Glomerular visceral epithelial cell (primary cell): ENCODE measurements at regions not wholly inside any gene's neighbourhood (a gene's known extent, or its start where the extent isn't known, plus 50 kb on each side); places are given as distances from the start of the nearest gene placed in this dataset.

ENCODE experiments used
- DNase-seq: peaks from one replicate; pipeline ENCODE4 v3.0.0-alpha.2; 2016; ENCODE audit errors: extremely low spot score

DNA sequence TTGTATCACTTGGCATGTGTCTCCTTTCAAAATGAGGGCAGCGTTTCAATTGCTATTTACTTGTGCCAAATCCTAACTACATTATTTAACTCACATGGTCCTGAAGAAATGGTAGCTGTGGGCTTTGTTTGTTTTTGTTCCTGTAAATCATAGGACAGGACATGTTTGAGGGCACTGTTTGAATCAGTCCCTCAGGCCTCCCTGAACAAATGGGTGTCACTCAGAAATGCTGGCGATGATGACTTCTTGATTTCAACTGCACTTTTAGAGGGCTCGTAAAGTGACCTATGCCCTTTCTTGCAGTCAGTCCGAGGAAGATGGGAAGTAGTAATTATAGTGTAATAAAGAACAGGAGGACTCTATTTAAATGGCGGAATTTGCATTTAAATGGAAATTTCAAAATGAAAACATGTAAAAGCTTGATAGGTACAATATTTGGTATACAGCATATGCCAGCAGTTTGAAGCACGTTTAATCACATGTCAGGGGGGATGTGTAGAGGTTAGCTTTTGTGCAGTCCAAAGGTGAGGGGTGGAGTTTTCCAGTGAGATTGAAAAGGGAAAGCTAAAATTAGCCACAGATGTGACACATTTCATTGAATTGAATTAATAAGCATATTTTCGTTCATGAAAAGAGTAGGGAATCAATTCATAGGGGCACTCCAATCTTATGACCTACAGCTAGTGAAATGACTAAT, 1958.7 kb upstream of the IGFBP7 start:
- no peak for DNase-seq

GRCh38 chr4:59086410-59086809, 1976.2 kb upstream of the IGFBP7 start:
- no peak for DNase-seq

- no peak for DNase-seq
Measured at GRCh38 chr4:59091146-59092142, 1981.3 kb upstream of the IGFBP7 start.

DNA sequence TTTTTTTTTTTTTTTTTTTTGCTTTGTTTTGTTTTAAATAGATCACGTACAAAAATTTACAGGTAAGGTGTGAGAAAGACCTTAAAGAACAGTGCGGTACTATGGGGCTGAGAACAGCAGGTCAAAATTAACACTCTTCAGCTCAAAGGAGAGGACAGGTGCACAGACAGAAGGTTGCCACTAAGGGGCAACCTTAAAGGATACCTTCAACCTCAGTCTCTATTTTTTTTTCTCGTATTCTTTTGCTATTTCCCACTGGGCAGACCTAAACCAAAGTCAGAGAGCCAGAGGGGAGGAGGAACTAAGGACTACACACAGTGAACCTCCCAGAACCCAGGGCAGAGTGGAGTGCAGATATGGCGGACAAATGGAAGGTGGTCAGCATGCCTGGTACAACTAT, 1984.3 kb upstream of the IGFBP7 start:
- no peak for DNase-seq

DNA sequence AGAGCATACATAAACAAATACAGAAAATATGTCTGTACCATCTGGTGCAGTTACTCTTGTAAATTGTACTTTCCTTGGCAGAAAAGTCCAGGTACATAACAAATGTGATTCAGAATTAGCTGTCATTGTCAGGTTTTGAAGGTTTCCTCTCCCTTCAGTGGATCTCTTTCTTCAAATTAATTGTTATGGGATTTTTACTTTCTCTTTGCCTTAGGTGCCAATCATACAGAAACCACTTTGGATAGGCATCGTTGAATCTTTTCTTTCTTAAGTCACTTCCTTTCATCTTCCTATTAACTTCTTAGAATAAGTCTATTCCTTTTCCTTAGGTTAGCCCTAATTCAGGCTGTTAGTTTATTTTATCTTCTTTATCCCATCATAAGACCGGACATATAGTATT, 1992.1 kb upstream of the IGFBP7 start:
- DNase-seq, result no peak

- DNase-seq, result no peak
Measured at GRCh38 chr4:59120287-59120814, 2010.2 kb upstream of the IGFBP7 start.

GRCh38 chr4:59122626-59123025, 2012.4 kb upstream of the IGFBP7 start:
- no peak for DNase-seq

GRCh38 chr4:59126159-59126558, 2016.0 kb upstream of the IGFBP7 start:
- no peak for DNase-seq

DNA sequence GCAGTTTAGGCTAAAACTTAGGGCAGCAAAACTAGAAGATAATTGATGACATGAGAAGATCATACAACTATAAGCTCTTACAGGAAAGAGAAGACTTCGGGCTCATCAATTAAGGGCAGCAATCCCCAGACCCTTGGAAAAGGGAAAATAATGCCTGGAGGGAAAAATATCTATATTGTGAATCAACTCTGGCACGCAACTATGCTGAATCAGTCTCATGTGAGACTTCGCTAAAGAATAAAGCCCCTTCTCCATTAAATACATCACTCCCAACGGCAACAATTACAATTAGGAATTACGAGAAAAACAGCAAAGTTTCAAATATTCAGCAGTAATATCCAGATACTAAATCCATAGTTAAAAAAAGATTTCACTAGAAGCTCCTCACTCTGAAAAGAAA, 2016.8 kb upstream of the IGFBP7 start:
- DNase-seq, result no peak

GRCh38 chr4:59127743-59128142, 2017.6 kb upstream of the IGFBP7 start:
- DNase-seq, result no peak

DNA sequence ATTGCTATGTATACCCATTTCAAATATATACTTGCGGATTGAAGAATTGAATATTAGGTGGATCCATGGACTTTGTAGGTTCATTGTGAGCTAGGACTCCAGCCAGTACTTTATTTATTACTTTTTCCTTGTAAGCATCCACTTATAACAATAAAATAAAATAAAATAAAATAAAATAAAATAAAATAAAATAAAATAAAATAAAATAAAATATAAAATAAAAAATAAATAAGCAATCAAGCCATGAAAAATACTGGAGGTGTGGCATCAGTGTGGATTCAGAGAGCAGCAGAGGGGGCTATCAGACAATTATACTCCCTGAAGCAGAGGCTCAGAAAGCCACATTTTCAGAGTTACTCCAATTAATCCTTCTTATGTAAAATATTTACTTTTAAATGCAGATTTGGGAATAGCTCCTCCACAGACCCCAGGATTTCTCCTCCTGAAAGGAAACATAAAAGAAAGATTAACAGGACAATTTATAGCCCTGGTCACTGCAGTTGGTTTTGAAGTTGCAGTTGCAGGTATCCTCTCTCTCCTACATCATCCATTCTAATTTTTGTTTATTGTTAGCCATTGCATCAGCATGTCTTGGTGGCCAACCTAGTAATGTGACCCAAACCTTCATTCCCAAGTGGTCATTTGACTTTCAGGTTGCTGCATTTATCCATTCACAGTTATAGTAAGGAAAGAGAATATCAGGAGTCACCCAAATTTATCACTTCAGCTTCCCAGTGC, 2025.2 kb upstream of the IGFBP7 start:
- DNase-seq, result no peak

- no peak for DNase-seq
Measured at GRCh38 chr4:59161249-59161648, 2038.9 kb upstream of the ADGRL3 start.

- DNase-seq, result no peak
Measured at GRCh38 chr4:59175617-59176016, 2024.5 kb upstream of the ADGRL3 start.

DNA sequence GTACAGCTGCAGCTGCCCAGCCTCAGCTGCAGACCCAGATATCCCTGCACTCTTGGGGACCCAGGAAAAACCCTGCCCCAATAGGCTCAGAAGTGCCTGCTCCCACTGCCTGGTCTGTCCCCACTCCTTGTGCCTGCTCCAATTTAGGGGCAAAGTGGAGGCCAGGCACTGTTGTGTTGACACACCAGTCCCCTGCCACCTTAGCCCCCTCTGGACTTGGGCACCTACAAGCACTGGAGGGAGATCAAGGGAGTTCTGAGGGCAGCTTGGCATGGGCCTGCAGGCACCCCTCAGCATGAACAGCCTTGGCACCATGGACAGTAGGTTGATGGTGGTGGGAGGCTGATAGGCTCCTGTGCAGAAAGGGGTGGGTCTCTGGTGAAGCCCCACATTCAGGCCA, 2020.8 kb upstream of the ADGRL3 start:
- DNase-seq, result no peak

- DNase-seq, result no peak
Measured at GRCh38 chr4:59180161-59180560, 2020.0 kb upstream of the ADGRL3 start.

DNA sequence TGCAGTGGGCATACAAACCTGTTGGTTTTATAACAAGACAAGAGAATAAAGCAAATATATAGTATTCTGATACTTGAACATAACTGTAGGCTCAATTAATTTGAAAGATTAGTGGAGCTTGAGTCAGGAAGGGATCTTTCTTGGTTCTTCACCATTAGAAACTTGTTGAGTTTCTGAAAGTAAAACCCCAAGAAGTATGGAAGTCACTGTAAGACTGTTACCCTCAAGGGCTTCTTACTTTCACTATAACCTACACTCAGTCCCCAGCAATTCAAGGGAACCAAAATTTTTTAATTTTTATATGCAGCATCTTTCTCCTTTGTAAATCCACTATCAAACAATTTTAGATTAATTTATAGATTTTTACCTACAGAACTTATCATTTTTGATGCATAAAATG, 2019.2 kb upstream of the ADGRL3 start:
- DNase-seq, result no peak

GRCh38 chr4:59195839-59196238, 2004.3 kb upstream of the ADGRL3 start:
- no peak for DNase-seq

DNA sequence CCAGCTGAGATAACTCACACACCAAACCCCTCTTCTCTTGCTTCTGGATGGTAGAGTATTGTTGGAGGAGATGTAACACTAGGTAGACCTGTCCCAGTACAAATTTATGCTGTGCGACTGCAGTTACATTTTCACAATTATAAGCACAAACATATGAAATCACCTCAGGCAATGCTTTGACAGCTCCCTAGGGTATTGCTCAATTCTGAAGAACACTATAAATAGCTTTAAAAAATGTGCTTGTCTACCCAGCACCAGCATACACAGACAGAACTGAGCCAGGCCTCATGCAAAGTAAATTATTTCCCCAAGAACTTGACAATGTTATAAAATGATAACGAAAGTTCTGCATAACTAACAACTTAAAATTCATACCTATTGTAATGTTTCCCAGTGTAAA, 1999.1 kb upstream of the ADGRL3 start:
- no peak for DNase-seq

- DNase-seq, result no peak
Measured at GRCh38 chr4:59217910-59218631, 1982.1 kb upstream of the ADGRL3 start.

GRCh38 chr4:59222221-59222620, 1977.9 kb upstream of the ADGRL3 start:
- no peak for DNase-seq

DNA sequence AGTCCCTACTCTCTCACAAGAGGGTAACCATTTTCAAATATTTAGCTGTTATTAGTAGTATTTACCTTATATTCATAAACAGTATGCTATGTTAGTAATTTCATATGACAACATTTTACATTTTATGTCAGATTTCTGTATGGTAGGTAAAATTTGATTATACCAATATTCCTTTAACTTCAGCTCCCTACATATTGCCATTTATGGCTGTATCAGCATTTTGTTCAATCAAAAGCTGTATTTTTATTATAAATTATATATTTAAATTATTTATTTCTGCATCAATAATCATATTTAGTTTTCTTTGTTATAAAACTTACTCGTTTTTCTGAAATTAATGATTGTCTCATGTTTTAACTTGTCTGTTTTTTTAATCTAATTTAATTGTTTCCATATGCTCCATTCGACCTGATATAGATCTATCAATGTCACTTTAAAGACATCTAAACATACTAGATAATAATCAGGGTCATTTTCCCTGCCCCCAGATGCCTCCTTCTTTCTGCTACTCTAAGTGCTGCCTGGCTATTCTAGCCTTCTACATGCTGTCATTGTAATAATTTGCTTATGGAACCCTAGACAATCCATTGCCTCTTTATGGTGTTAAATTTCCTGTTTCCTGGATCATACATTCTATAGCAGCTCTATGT, 1976.7 kb upstream of the ADGRL3 start:
- DNase-seq, result no peak
